ENCODE measurements at regions not wholly inside any gene's neighbourhood (a gene's known extent, or its start where the extent isn't known, plus 50 kb on each side); places are given as distances from the start of the nearest gene placed in this dataset.

DNA sequence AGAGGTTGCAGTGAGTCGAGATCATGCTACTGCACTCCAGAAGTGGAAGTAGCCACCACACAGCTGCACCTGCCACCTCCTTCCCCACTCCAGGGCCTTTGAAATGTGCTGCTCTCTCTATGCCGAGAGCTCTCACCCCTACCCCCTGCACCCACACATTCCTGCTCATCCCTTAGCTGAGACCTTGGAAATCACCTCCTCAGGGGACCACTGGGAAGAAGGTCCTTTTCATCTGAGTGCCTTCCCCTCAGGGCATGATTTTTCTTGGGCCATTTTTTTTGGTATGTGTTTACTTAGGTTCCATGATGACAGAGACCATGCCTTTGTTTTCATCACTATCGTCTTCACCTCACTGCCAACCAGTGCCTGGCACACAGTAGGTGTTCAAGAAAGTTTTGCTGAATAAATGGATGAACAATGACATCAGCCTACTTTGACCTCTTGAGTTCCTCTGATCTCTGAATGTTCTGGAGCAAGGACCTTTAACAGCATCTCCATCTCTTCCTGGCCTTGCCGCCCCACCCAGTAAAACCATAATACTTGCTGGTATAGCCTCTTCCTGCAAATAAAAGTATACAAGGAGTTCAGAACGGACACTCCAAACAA, 166.6 kb upstream of the KLF14 start:
- TF ChIP-seq CTCF (conservative IDR thresholded peaks at IDR 0.05 in 1 of 2, IDR thresholded peaks at IDR 0.05 in 1 of 2; ENCODE audit: extremely low read depth in 1 of 2, insufficient read depth in 1 of 2, low read depth in 1 of 2, low read length in 2 of 2) (no peak), EZH2 (IDR thresholded peaks at IDR 0.05; ENCODE audit: borderline replicate concordance, low read length) (no peak)

Measured in mammary epithelial cell (primary cell).